GM19463 (cell line): ENCODE measurements at regions not wholly inside any gene's neighbourhood (a gene's known extent, or its start where the extent isn't known, plus 50 kb on each side); places are given as distances from the start of the nearest gene placed in this dataset.

ENCODE experiments used
- ATAC-seq: cut with Tn5 transposase; IDR thresholded peaks from one replicate; pipeline ENCODE4 v1.9.1; 2021; ENCODE audit warnings: mild to moderate bottlenecking, moderate library complexity; ENCODE audit not compliant: unreplicated experiment

DNA sequence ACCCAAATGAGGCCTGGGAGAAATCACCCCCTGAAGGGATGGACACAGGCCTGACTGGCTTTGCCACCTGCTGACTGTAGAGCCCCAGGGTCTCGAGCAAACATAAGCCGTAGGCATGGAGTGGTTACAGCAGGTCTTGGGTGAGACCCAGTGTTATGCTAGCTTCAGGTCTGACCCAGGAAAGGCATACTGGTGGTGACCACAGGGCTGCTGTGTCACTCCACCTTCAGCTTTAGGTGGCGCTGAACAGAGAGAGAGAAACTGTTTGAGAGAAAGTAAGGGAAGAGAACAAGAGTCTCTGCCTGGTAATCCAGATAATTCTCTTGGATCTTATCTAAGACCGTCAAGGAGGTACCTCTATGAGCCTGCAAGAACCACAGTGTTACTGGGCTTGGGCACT lies 1544.2 kb upstream of the TMEFF2 start:
- ATAC-seq: no peak

DNA sequence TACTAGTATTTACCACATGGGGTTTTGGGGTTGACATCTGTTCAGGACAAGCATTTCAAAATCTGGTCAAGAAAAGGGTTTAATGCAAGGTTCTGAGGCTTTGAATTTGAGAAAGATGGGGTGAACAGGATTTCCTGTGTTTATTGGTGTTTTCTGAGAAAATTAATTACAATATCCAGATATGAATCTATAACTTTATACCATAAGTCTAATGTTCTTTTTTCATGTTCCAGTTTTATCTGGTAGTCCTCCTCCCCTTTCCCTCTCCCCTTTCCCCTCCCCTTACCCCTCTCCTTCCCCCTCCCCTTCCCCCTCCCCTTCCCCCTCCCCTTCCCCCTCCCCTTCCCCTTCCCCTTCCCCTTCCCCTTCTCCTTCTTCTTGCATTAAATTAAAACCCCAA lies 1518.2 kb upstream of the TMEFF2 start:
- ATAC-seq: no peak

DNA sequence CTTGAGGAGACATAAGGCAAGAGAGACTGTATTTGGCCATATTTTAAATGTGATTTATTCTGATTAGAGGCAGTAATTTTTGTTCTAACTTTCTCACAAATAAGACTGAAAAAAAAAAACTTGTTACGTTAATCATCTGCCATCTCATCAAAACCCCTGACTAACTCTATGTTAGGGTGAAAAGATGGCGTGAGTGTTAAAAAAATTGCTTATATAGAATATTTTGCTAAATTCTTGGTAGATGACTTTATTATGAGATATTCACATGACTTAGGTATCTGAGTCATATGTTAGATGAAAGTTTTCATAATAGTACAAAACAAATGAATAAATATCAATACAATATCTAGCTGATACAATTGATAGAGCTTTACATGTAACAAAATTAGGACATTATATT lies 1508.7 kb upstream of the TMEFF2 start:
- no peak for ATAC-seq

DNA sequence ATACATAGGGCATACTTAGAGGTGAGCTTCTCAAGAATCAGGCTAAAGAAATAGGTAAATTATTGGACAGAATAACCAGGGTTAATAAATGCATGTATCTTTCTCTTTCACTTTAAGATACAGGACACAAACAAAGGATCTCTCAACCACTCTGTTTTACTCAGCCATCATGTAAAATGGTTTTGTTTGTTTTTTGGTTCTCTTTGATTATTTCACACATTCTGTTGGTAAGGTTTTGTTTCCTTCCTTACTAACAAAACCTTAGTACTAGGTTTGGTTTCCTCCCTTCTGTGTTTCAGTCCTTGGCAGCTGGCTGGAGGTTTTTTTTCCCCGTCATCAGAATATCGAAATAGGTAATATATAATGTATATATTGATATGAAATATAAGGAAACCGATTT lies 1506.8 kb upstream of the TMEFF2 start:
- ATAC-seq: no peak

DNA sequence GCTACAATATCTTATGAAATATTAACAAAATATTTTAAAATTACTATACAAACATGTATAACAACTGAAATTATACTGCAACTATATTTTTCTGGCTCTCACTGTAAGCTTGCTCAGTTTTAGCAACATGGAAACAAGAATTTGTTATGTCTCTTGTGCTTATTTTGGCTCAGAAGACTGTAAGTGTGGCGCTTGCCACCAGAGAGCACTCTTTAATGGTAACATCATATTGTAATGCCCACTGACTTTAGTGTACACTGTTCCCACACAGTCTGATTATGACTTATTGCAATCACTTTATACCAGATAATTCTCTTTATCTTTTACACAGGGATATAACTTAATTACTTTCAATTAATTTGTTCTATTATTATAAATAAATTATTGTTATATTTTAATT lies 1500.6 kb upstream of the TMEFF2 start:
- no peak for ATAC-seq

DNA sequence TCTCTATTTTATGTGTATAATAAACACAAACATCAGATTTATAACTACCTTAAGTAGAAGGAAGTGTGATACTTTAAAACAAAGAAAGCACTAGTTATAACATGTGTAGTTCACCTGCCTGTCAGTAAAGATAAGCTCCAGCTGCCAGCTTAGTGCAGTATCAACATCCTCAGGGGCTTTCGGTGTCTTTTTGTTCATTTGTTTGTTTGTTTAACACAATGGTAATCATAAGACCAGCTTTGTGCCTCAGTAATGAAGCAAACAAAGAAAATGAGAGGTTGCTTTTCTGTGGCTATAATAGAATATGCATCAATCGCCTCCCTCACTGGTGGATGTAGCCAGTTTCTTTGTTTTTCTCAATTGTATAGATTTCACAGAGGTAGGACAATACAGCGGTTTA lies 1499.0 kb upstream of the TMEFF2 start:
- no peak for ATAC-seq

DNA sequence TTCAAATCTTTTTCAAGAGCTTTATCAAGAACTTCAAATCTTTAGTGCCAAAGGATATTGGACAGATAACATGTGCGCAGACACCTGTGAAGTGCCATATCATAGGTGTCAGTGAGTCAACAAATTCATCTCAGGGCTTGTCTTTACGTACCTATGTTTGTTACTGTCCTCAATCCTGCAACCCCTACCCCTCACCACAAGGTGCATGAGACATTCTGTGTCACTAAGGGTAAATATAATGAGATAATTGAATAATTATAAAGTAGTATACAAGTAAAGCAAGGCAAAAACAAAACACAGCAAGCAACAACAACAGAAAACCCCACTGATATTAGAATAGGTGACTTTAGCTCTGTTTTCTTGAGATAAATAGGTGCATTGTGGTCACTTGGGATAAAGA lies 1495.8 kb upstream of the TMEFF2 start:
- no peak for ATAC-seq

DNA sequence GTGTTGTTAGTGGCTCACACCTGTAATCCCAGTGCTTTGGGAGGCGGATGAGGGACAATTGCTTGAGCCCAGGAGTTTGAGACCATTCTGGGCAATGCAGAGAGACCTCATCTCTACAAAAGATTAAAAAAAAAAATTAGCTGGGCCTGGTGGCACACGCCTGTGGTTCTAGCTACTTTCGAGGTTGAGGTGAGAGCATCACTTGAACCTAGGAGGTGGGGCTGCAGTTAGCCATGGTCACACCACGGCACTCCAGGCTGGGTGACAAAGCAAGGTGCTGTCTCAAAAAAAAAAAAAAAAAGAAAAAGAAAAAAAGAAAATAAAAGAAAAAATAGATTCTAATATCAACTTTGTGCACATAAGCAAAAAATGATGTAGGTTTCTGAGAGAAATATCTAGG lies 1492.5 kb upstream of the TMEFF2 start:
- ATAC-seq: no peak

DNA sequence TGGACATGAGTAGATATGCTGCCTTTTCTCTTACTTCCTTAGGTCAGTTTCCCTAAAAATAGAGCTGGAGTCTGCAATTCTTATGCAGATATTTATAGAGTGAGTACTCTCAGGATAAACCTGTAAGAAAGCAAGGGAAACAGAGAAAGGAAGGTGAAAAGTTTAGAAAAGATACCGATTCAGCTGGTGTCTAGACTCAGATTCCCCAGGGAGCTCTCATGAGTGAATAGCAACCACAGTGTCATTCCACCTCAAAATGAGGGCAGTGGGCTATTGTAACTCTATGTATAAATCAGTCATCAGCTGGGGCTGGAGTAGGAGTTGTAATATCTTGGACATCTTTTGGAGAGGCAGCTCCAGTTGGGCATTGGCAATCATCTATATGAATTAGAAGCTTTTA lies 1485.1 kb upstream of the TMEFF2 start:
- ATAC-seq: no peak

DNA sequence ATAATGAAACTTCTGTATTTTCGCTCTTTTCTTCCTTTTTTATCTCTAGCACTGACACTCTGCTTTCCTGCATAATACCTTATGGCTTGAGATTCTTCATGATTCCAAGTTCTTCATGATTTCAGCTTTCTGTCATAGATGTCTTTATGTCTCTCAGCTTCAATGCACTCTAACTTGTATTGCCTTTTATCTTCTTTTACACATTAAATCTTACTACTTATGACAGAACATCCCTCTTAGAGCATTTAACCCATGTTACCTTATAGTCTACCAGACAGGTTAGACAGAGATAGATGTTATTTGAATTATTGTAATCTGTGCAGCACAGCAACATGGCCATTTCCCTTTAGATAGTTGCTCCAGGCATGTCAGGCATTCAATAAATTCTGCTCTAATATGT lies 1475.7 kb upstream of the TMEFF2 start:
- no peak for ATAC-seq

DNA sequence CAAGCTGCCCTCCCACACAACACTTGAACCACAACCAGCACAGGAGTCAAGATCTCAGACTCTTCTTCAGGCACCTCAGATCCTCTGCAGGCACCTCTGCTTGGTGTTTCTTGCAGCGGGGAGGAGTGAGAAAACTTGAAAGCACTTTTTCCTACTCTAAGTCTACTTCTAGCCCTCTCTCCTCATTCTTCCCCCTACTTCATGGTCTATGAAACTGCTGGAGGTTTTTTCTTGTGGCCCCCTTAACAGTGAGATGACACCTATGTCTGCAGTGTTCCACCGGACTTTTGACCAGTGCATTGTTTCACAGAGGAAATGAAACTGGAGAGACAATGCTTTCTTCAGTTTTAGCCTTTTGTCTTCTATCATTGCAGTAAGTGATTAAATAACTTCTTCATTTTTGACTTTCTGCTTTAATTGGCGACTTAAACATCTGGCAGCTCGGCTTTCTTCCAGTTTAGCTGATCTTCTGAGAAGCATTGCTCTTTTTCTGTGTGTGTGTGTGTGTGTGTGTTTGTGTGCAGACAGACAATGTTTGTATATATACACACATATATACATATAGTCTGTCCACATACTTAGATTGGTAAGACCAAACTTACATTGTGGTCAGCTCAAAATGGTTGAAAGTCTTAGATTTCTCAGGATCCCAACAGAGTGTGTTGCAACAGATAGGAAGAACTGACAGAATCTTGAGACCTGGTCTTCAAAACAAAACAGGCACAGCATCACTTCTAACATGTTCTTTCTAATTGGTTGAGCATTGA lies 1474.0 kb upstream of the TMEFF2 start:
- ATAC-seq: peak; percentile 82

DNA sequence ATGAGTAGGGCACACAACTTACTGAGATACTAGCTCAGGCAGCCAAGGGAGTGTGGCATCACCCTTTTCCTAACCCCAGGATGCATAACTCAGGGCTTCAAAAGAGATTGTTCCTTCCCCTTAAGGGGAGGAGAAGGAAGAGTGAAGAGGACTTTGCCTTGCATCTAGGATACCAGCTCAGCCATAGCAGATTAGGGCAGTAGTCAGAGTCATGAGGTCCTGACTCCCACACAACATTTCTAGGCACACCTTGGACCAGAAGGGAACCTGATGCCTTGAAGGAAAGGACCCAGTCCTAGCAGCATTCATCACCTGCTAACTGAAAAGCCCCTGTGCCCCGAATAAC lies 1433.2 kb upstream of the TMEFF2 start:
- no peak for ATAC-seq

DNA sequence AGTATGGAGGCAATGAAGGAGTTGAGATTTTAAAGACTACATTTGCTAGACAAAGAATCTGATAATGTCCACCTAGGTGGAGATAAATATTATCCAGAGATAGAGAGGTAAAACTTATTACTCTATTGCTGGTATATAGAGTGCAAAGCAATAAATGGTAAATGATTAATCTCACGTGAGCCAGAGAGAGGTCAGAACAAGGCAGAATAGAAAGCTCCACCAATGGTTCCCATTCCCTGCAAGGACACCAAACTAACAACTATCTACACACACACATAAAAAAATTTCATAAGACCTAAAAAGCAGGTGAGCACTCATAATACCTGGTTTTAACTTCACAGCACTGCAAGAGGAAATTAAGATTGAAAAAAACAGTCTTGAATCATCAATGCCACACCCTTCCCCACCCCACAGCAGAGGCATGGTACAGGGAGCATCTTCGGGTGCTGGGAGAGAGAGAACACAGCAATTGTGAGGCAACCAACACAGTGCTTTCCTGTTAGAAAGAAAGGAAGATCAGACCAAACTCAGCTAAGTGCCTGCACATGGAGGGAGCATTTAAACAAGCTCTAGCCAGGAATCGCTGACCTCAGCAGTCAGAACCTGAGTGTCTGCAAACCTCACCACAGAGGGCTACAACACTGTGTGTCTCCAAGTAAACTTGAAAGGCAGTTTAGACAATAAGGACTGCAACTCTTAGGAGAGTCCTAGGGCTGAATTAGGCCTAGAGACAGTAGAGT lies 1432.6 kb upstream of the TMEFF2 start:
- no peak for ATAC-seq

DNA sequence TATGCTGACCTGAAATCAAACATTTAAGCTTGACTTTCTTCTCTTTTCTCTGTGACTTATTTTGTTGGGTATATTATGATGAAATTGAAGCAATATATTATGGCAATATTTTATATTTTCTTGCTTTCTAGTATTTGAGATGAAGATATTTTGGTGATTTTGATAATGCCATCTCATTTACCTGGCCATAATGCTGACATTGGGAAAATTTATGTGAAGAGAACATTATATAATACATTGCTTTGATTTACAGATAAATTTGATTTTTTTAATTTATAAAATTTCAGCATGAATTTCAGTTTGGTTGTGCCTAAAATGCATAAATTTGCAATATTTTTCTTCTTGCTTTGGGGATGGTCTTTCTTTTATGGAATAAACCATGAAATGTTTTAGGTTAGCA lies 1413.7 kb upstream of the TMEFF2 start:
- no peak for ATAC-seq

DNA sequence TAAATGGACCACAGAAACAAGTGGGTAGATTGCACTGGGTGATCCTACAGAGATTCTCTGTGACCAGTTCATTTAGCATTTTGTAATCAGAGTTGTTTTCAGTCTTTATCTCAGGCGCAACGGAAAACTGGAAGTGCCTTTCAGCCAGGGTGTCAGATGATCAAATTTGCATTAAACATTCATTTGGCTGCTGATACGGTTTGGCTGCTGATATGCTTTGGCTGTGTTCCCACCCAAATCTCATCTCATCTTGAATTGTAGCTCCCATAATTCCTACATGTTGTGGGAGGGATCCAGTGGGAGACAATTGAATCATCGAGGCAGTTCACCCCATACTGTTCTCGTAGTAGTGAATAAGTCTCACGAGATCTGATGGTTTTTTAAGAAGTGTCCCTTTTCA lies 1396.1 kb upstream of the TMEFF2 start:
- no peak for ATAC-seq

DNA sequence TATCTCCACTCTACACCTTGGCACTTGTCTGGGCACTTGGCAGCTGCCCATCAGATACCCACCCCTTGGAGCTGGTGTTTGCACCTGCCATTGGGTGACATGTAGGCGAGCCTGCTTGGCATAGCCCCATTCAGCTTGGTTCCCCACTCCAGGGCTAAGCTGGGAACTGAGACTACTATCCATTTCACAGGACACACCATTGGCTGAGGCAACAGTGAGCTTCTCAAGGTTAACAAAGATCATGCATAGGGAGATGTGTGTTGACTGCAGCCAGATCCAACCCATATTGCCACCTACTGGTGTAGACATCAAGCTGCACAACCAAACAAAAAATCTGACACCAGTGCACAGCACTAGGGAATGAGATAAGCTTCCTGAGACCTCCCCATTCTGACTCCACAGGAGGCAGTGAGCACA lies 1389.8 kb upstream of the TMEFF2 start:
- peak; percentile 95 for ATAC-seq

DNA sequence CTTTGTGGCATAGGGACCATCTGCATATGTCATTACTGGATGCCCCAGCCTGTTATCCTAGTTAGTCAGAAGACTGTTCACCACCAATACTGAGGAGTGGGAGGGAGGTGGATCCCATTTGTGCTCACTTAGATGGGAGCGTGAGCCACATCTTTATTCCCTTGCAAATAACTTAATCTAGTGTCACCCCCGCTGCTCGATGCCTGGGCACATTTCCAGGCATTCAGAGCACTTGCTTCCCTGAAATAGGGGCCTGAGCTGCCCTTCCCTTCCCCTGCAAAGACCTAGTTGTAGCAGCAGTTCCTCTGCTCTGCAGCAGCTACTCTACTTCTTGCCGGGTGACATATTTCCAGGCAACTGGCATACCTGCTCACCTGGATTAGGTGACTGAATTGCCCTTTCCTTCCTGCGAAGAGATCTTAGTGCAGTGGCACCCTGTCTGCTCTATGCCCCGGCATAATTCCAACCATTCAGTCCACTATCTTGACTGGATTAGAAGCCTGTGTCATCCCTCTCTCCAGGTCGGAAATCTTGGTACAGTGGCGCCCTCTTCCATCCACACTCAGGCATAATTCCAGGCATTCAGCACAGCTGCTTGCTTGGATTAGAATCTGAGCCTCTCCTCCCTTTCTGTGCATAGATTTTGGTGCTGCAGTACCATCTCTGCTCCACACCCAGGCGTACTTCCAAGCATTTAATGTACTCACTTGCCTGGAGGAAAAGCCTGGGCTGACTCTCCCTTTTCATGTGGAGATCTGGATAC lies 1389.1 kb upstream of the TMEFF2 start:
- ATAC-seq: no peak

DNA sequence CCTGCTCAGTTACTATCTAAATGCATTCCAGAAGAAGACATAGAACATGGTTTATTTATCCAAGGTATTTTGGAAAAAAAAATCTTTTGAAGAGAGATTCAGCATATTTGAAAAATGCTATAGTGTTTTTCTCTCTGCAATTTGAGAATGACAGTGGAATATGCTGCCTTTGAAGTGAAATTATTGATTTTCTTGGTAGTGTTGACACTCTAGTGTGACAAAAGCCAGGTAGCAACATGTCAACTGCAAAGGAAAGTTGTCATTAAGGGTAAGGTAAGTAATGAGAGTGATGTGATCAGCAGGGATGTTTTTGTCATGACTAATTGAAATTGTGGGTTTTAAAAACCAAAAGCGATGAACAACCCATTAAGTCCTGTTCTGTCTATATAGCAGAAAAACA lies 1387.1 kb upstream of the TMEFF2 start:
- no peak for ATAC-seq

DNA sequence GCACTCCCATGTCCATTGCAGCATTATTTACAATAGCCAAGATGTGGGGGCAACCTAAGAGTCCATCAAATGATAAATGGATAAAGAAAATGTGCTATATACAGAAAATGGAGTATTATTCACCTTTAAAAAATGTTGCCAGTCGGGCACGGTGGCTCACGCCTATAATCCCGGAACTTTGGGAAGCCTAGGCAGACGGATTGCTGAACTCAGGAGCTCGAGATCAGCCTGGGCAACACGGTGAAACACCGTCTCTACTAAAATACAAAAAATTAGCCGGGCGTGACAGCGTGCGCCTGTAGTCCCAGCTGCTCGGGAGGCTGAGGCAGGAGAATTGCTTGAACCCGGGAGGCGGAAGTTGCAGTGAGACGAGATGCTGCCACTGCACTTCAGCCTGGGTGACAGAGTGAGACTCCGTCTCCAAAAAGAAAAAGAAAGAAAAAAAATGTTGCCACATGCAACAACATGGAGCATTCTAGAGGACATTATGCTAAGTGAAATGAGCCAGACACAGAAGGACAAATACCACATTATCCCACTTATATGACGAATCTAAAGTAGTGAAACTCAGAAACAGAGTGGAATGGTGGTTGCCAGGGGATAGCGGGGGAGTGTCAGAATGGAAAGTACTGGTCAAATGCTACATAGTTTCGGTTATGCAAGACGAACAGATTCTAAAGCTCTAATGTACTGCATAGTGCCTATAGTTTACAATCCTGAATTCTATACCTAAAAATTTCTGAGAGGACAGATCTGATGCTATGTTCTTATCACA lies 1385.6 kb upstream of the TMEFF2 start:
- ATAC-seq: no peak

DNA sequence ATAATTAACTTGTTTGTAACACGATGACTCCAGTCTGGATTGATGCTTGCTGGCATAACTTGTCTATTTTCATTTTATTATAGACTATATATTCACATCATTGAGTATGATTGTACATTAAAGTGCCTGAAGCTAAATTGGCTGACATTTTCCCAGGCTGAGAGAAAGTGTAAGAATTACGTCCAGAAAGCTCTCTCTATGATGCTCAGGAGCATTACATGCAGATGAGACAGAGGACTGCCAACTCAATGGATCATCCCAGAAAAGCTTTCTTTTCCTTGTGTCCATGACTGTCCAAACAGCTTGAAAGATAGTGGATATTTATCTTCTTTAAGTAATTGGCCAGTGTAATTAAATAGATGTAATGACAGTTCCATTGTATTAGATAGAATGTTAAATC lies 1372.2 kb upstream of the TMEFF2 start:
- no peak for ATAC-seq

DNA sequence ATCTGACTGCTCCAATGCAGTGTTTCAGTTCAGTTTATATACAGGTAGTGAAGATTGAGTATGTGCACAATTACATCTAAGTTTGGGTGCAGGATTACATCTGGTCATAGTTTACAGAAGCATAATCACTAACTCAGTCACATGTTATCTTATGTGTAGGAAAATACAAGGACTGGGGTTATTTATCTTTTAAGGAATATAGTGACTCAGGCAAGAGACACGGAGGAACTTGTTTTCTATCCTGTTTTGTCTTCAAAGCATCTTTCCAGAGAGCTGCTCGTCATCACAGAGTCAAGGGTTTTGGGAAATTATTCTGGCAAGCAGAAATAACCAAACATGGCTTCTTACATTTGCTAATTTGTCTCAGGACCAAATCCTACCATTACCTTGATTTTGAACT lies 1371.5 kb upstream of the TMEFF2 start:
- ATAC-seq: no peak
